Urothelium cell line (cell line): ENCODE measurements at regions not wholly inside any gene's neighbourhood (a gene's known extent, or its start where the extent isn't known, plus 50 kb on each side); places are given as distances from the start of the nearest gene placed in this dataset.
"Not testable (repeated sequence)": the region's sequence is repeated elsewhere in the genome, so short reads cannot be mapped to it uniquely, and the experiment has no call there.

Source experiments
- DNase-seq: peaks from one replicate; pipeline ENCODE4 v3.0.0; 2011; ENCODE audit warnings: low spot score, mixed read lengths
- FAIRE-seq: peaks from 2 replicates; lab custom pipeline; 2011; peaks lifted over from hg19 to GRCh38; lab: Jason Lieb, UNC

GRCh38 chr10:124194199-124194824 is 100.9 kb upstream of the CHST15 start:
- DNase-seq: no peak
- no peak for FAIRE-seq

DNA sequence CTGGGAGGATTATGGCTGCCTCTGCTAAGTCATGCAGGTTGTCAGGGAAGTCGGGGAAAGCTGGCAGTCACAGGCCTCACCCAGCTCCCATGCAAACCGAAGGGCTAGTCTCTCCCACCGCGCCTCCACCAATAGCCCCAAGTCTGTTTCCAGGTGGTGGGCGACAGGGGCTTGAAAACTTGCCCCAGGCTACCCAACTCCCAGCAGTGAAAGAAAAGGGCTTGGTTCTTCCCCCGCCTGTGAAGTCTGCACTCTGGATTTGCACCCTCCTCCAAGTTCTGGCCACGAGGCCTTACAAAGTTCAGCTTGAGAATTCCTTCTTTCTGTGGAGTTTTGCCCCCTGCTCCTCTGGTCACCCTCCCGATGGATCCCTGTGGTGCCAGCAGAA is 99.9 kb upstream of the CHST15 start:
- FAIRE-seq (no peak), DNase-seq (no peak)

- not testable (repeated sequence) for DNase-seq, FAIRE-seq
Observed at GRCh38 chr10:124192664-124193308, 99.4 kb upstream of the CHST15 start.

- DNase-seq, FAIRE-seq: not testable (repeated sequence)
Observed at GRCh38 chr10:124190476-124190875, 97.1 kb upstream of the CHST15 start.

GRCh38 chr10:124186956-124187355 is 93.6 kb upstream of the CHST15 start:
- DNase-seq (no peak), FAIRE-seq (no peak)

GRCh38 chr10:124185084-124185483 is 91.7 kb upstream of the CHST15 start:
- no peak for FAIRE-seq
- no peak for DNase-seq

- DNase-seq: no peak
- no peak for FAIRE-seq
Observed at GRCh38 chr10:124184208-124184830, 90.9 kb upstream of the CHST15 start.

DNA sequence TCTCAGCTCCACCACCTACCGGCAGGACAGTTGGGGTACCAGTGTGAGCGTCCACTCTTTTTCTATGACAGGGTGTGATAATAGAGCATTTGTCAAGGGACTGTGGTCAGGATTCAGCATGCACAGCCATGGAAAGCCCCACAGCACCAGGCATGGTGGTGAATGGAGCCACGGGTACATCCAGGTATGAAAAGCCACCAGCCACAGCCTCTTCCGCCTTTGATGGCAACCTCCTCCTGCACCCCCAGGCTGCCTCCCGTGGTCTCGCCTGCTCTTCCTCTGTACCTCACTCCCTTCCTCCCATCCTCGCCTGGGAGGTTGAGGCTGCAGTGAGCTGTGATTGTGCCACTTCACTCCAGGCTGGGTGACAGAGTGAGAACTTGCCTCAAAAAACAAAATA is 90.2 kb upstream of the CHST15 start:
- FAIRE-seq: no peak
- no peak for DNase-seq

DNA sequence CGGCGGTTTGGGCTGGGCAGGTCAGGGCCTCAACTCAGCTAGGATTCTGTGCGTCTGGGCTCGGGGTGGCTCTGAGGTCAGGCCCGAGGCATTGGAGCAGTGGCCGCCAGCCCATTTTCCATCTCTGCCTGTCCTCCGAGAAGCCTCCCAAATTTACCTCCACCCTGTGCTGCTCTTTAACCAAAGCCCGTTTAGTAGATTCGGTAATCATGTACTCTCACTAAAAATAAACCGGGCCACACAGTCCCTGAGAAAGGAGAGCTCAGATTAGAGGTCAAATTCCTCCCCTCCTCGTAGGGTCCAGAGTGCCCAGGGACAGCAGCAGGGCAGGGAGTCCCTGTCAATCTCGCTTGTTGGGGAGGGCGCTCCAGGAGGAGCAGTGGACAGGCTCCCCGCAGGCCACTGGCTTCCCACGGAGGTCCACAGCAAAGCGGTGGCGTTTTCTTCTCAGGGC is 88.7 kb upstream of the CHST15 start:
- no peak for DNase-seq
- FAIRE-seq: no peak

DNA sequence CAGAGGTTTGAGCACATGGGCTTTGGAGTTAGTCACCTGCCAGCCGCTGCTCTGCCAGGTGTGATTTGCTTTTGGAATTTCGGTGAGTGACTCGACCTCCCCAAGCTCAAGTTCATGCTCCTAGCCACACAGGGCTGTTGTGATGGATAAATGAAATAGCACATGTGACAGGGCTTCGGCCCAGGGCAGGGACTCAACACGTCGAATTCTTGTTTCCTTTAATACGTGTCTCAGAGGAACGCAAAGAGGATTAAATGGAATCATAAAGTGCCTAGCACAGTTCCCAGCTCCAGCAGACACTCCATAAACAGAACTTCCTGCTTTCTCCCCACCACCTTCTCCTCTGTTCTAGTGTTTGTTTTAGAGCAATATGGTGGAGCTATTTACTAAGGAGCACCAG is 88.3 kb upstream of the CHST15 start:
- DNase-seq: no peak
- FAIRE-seq: no peak

DNA sequence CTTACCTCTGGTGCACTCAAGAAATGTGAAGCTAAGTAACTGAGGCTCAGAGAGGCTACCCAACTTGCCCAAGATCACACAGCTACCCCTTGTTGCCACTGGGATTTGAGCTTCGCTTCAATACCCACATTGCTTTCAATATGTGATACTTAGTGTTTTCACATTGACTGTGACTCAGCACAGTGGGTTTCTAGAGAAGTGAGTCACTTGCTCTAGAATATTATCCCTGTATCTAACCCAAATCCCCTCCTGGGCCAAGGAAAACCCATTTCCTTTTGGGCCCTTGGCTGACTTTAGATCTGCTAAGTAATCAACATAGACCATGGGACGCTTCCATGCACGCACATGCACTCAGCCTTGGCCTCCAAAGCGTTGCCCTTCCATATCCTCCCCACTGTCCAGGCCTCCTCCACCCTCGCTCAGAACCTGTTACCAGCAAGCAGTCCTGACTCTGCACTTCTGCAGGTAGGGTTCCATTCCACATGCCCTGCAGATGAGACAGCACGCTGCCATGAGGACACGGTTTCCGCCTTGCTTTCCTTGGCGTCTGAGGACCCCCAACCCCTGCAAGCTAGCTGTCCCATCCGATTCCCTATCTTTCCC is 87.7 kb upstream of the CHST15 start:
- FAIRE-seq (no peak), DNase-seq (no peak)

GRCh38 chr10:124180044-124180745 is 86.8 kb upstream of the CHST15 start:
- DNase-seq (no peak), FAIRE-seq (no peak)

GRCh38 chr10:124179308-124180043 is 86.1 kb upstream of the CHST15 start:
- no peak for DNase-seq
- FAIRE-seq: no peak

- no peak for FAIRE-seq
- DNase-seq: no peak
Observed at GRCh38 chr10:124177180-124177518, 83.8 kb upstream of the CHST15 start.

DNA sequence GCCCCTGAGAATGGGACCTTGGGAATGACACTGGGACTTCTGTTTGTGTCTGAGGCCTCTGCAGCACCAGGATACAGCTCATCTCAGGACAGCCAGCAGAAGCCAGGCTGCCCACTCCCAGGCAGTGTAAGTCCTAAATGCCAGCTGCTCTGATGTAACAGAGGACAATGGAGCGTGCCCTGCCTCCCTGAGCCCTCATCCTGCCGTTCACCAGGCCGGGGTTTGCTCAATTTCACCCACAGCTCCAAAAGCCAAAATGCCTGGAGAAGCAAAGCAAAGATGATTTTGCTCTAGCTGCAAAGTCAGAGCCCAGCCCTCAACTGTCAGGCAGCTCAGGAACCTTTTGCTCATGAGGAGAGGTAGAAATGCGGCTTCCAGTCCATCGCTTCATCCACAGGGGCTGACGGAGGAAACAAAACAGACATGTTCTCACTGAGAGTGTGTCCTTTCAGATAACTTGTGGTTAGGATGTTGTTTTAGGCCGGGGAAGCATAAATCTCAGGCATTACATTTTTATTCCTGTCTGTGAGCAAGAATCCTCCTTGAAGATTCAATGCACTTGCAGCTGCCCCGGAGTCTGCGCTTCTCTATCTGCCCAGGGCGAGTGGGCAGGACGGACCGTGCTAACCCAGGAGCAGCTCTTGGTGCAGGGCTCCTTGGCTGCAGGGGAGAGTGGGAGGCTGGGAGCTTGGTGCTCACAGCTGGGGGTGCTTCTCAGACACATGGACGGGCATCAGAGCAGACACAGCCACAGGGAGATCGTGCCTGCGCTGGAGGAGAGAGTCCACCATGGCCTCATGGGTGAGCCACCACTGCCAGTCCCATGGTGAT is 83.2 kb upstream of the CHST15 start:
- no peak for DNase-seq
- FAIRE-seq: no peak

DNA sequence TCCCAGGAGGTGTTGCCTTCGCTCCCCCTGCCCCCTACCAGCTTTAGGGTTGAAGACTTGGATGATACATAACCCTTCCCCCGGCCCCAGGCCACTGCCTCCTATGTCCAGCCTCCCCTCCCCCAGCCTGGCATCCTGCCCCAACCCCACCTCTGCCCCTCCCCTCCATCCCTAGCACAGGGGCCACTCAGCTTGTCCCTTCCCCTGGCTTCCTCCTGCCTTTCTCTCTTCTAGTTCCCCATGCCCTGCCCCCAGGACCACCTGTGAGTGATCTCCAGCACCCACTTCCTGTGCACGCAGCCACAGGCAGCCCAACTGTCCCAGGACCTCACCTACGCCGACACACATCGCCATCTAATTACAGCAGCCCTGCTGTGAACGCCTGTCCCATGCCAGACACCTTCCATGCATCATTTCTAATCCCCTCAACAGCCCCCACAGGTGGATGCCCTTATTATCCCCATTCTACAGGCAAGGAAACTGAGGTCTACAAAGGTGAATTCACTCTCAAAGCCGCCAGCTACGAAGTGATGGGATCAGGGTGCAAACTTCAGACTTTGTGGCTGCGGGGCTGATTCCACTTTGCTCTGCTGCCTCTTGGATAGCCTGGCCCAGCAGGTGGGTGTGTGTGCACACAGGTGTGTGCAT is 82.4 kb upstream of the CHST15 start:
- DNase-seq (no peak), FAIRE-seq (no peak)

DNA sequence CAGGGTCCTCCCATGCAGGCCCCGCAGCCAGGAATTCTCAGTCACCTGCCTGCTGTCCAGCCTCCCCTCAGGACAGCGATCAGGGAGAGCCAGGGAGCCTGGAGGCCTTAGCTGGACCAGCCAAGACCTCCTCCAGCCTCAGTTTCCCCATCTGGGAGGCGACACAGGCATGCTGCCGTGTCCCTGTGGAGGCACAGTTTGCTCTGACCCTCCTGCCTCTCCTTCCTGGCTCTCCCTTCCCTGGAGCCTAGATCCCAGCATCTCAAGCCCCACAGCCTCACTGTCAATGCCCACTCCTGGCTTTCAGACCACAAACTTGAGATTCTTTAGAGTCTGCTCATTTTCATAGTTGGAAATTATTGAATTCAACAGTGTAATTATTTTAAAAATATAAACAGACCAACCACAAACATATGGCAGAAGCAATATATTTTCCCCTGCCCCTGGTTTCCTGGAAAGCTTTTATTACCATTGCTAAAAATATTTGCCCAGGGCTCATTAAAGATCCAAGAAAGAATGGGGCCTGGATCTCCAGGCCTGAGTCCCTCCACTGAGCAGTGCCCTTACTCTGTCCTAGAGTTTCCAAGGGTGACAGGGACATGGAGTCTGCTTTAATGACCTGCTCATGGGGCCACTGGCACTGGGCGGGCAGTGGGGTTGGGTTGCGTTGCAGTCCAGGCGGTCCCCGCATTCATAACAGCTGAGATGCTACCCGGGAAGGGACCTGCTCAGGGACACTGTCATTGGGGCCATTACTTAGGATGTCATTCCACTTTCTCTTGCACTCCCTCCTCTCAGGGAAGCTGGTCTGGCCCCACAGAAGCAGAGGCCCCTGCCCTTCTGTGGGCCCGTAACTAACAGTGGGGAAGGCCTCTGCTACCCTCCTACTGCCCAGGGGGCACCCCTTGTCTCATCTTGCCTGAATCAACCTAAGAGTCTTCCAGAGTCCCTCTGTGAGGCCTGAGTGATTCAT is 81.6 kb upstream of the CHST15 start:
- FAIRE-seq: no peak
- no peak for DNase-seq

GRCh38 chr10:124174071-124174566 is 80.7 kb upstream of the CHST15 start:
- FAIRE-seq: no peak

More at GRCh38 chr10:124174071-124174566, 80.7 kb upstream of the CHST15 start:
- no peak for DNase-seq
